ENCODE measurements at regions not wholly inside any gene's neighbourhood (a gene's known extent, or its start where the extent isn't known, plus 50 kb on each side); places are given as distances from the start of the nearest gene placed in this dataset.
A peak's percentile ranks its signal among the peaks of the same experiment; 100 is the strongest.
"Not testable (repeated sequence)": the region's sequence is repeated elsewhere in the genome, so short reads cannot be mapped to it uniquely, and the experiment has no call there.

- DNase-seq (ENCODE audit: low read depth in 2 of 2): no peak
Measured at GRCh38 chr3:55297245-55297644, 189.9 kb downstream of the WNT5A start.

DNA sequence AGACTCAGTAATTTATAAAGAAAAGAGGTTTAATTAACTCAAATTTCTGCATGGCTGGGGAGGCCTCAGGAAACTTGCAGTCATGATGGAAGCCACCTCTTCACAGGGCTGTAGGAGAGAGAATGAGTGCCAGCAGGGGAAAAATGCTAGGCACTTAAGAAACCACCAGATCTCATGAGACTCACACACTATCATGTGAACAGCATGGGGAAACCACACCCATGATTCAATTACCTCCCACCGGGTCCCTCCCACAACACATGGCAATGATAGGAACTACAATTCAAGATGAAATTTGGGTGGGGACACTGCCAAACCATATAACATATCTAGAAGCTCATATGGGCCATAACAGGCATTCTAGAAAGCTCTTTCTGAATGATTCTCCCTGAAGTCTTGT, 190.3 kb downstream of the WNT5A start:
- no peak for DNase-seq (ENCODE audit: low read depth in 2 of 2)

DNA sequence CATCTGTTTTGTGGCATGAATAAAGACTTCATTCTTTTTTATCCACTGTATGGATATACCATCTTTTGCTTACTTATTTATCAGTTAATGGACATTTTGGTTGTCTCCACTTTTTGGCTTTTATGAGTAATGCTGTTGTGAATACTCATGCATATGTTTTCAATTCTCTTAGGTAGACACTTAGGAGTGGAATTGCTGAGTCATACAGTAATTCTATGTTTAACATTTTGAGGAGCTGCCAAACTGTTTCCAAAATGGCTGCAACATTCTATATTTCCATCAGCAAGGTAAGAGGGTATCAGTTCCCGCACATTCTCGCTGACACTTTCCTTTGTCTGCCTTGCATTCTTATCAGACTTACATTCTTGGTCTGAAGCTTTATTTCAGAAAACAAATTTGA, 191.1 kb downstream of the WNT5A start:
- DNase-seq (ENCODE audit: low read depth in 2 of 2): peak; percentile 84

- no peak for DNase-seq (ENCODE audit: low read depth in 2 of 2)
Measured at GRCh38 chr3:55294557-55294956, 192.5 kb downstream of the WNT5A start.

- no peak for DNase-seq (ENCODE audit: low read depth in 2 of 2)
Measured at GRCh38 chr3:55292360-55292759, 194.7 kb downstream of the WNT5A start.

DNA sequence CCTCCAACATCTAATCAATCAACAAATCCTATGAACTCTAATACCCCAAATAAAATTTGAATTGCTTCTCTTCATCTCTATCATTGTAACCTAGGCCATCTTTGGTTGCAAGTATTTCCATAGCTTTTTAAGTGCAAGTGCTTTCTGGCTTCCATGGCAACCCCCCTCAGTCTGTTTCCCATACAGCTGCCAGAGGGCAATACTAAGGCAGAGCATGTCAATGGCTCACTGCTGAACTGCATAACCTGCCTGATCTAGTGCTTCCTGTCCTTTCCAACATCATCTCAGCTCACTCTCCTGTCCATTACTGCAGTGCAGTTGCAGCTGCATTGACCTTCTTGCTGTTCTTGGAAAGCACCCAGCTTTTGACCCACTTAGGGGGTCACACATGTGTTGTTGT, 198.4 kb downstream of the WNT5A start:
- no peak for DNase-seq (ENCODE audit: low read depth in 2 of 2)

- no peak for DNase-seq (ENCODE audit: low read depth in 2 of 2)
Measured at GRCh38 chr3:55286693-55287092, 200.4 kb downstream of the WNT5A start.

GRCh38 chr3:55285156-55285555, 201.9 kb downstream of the WNT5A start:
- DNase-seq (ENCODE audit: low read depth in 2 of 2): no peak

DNA sequence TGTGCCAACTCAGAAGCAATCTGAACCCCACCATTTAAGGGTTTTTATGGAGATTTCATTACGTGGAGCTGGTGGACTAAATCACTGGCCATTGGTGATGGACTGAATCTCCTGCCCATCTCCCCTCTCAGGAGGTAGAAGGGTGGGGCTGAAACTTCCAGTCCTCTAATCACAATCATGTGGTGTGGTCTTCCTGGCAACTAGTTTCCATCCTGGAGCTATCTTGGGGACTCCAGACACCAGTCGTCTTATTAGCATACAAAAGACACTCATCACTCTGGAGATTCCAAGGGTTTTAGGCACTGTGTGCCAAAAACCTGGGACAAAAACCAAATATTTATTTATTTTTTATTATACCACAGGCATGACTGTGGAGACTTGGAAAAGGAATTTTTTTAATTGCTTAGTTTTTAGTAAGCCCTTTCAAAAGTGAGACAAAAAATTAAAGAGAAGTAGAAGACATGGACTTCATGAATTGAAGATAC, 203.6 kb downstream of the WNT5A start:
- no peak for DNase-seq (ENCODE audit: low read depth in 2 of 2)

- DNase-seq (ENCODE audit: low read depth in 2 of 2): no peak
Measured at GRCh38 chr3:55282994-55283393, 204.1 kb downstream of the WNT5A start.

DNA sequence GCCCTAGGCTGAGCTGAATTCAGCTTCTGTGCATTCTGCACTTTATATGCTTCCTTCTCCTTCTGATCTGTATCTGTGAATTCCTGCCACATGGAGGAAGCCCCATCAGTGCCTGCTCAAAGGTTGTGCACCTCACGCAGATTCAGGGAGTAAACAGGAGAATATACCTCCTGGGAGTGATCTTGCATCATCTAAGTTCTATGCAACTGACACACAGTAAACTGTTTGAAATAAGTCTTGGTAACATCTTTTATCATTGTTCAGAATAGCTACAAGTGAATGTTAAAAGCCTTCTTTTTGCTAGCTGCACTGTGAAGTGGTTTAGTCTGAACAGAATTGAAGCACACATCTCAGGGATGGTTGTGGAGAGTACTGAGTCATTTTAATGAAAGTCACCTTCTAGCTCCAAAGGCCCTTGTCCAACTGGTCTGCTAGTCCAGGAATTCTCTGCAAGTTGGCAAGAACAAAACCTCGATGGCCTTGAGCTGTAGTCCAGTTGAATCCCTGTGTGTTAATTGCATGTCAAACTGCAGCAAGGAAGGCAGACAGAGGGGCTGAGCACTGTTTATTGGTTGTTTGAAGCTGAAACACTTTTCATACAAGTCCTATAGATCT, 215.0 kb downstream of the WNT5A start:
- DNase-seq (ENCODE audit: low read depth in 2 of 2): no peak

GRCh38 chr3:55271549-55271948, 215.6 kb downstream of the WNT5A start:
- DNase-seq (ENCODE audit: low read depth in 2 of 2): no peak

DNA sequence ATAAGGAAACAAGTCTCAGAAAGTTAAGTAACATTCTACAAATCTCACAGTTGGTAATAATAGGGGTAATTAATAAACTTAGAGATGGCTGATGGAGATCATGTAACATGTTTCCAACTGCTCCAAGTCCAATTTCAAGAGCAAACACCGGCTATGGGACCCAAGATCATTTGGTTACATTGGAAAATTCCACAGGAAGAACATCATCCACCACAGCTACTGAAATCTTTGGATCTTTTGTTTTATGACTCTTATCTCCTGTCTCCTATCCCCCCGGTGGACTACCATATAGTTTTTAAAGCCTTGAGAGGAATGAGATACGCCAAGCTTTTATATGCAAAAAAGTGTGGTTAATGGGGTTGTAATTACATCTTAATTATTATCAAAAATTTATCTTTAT, 216.1 kb downstream of the WNT5A start:
- no peak for DNase-seq (ENCODE audit: low read depth in 2 of 2)

- DNase-seq (ENCODE audit: low read depth in 2 of 2): no peak
Measured at GRCh38 chr3:55269636-55270035, 217.5 kb downstream of the WNT5A start.

GRCh38 chr3:55269096-55269495, 218.0 kb downstream of the WNT5A start:
- no peak for DNase-seq (ENCODE audit: low read depth in 2 of 2)

- DNase-seq (ENCODE audit: low read depth in 2 of 2): no peak
Measured at GRCh38 chr3:55267206-55267930, 219.7 kb downstream of the WNT5A start.

- no peak for DNase-seq (ENCODE audit: low read depth in 2 of 2)
Measured at GRCh38 chr3:55264919-55265318, 222.2 kb downstream of the WNT5A start.

DNA sequence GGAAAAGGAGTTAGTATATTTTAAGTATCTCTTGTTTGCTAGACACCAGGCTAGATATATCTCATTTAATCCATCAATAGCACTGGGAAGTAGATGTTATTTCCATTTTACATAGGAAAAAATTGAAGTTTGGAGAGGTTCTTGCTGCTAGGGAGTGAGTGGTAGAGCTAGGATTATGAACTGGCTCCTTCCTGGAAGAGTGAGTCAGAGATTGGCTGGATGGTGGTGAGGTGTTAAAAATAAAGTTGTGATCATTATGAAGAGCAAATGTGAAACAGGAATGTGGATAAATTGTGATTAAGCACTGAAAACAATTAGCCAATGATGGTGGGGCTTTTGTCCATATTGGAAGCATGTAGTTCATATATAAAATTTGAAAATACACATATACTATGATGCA, 234.2 kb downstream of the WNT5A start:
- DNase-seq (ENCODE audit: low read depth in 2 of 2): no peak

- not testable (repeated sequence) for DNase-seq (ENCODE audit: low read depth in 2 of 2)
Measured at GRCh38 chr3:55249156-55249555, 237.9 kb downstream of the WNT5A start.

GRCh38 chr3:55247666-55248065, 239.4 kb downstream of the WNT5A start:
- DNase-seq (ENCODE audit: low read depth in 2 of 2): no peak

- no peak for DNase-seq (ENCODE audit: low read depth in 2 of 2)
Measured at GRCh38 chr3:55246033-55246432, 241.1 kb downstream of the WNT5A start.

DNA sequence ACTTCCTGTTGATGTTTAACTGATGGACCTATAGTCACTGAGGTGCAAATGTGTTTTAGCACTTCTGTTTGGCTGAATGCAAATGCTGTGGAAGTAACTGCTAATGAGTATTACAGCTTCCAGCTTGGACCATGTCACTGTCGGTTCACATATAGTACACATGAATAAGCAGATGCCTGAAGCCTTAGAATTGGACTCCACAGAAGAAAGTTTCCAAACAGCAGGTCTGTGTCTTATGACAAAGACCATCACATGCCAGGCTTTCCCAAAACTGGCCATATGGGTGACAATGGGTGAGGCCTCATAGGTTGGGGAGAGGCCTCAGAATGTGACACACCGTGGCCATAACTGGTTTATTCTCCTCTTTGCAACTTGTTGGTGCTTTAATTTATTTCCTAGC, 241.8 kb downstream of the WNT5A start:
- no peak for DNase-seq (ENCODE audit: low read depth in 2 of 2)

- DNase-seq (ENCODE audit: low read depth in 2 of 2): no peak
Measured at GRCh38 chr3:55244247-55244646, 242.9 kb downstream of the WNT5A start.

- DNase-seq (ENCODE audit: low read depth in 2 of 2): no peak
Measured at GRCh38 chr3:55243678-55244077, 243.4 kb downstream of the WNT5A start.

Data from fibroblast of skin of left quadriceps (primary cell).